Fibroblast of lung (primary cell): ENCODE measurements at regions not wholly inside any gene's neighbourhood (a gene's known extent, or its start where the extent isn't known, plus 50 kb on each side); places are given as distances from the start of the nearest gene placed in this dataset.

ENCODE experiments used
- EZH2 ChIP-seq: IDR thresholded peaks from 2 replicates; pipeline ENCODE4 v1.5.1; 2012; ENCODE audit warnings: low read length, control low read depth, mild to moderate bottlenecking; ENCODE audit errors: missing control alignments
- TF ChIP-seq, protein P1 (sequence below), 2 donors: IDR thresholded peaks in 1 of 2; conservative IDR thresholded peaks in 1 of 2; 1 replicate in 1 of 2; 2 replicates in 1 of 2; pipeline ENCODE4 v1.5.1; 2011 to 2012; ENCODE audit warnings: low read length in 2 of 2, control low read depth in 1 of 2, inconsistent platforms in 1 of 2, low read depth in 1 of 2, mild to moderate bottlenecking in 1 of 2

- TF ChIP-seq, protein P1, sequence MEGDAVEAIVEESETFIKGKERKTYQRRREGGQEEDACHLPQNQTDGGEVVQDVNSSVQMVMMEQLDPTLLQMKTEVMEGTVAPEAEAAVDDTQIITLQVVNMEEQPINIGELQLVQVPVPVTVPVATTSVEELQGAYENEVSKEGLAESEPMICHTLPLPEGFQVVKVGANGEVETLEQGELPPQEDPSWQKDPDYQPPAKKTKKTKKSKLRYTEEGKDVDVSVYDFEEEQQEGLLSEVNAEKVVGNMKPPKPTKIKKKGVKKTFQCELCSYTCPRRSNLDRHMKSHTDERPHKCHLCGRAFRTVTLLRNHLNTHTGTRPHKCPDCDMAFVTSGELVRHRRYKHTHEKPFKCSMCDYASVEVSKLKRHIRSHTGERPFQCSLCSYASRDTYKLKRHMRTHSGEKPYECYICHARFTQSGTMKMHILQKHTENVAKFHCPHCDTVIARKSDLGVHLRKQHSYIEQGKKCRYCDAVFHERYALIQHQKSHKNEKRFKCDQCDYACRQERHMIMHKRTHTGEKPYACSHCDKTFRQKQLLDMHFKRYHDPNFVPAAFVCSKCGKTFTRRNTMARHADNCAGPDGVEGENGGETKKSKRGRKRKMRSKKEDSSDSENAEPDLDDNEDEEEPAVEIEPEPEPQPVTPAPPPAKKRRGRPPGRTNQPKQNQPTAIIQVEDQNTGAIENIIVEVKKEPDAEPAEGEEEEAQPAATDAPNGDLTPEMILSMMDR (conservative IDR thresholded peaks at IDR 0.05 in 1 of 2, IDR thresholded peaks at IDR 0.05 in 1 of 2; ENCODE audit: low read depth in 1 of 2, low read length in 2 of 2) = no peak
- TF ChIP-seq EZH2 = no peak
Measured at GRCh38 chr18:46387441-46388131, 269.4 kb downstream of the LOXHD1 start.
